ENCODE measurements at regions not wholly inside any gene's neighbourhood (a gene's known extent, or its start where the extent isn't known, plus 50 kb on each side); places are given as distances from the start of the nearest gene placed in this dataset.
A peak's percentile ranks its signal among the peaks of the same experiment; 100 is the strongest.

DNA sequence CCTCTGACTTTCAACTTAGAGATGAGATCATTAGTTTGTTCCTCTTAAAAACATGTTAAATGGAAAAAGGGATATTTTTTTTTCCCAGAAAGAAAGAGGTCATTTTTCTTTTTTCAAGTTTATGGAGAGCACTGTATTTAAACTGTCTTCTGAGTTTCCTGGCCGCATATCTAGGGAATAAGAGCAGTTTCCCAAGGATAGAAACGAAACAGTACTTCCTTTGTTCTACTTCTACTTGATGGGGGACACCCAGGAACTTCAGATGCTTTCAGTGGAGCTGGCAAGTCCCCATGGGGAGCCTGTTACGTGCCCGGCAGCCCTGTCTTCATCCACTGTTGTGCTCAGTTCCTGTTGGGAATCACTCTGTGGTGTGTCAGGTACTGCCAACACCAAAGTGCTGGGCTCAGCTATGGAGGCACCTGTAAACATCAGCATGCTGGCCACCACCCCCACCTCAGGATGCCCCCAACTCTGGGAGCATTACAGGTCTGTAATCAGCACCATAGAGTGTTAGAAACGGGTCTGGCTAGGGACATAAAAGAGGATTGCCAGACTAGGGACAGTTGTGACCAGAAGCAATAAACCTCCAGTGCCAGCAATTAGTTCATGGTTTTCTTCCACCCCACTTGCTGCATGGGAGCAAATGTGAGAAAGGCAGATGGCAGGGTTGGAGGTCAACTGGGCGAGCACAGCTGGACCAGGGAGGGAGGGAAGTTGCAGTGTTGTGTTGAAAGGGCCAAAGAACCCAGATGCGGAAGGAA lies 221.7 kb upstream of the ECI2 start:
- TF ChIP-seq TAF1 (IDR thresholded peaks at IDR 0.05; ENCODE audit: low read depth) (no peak), TEAD4 (IDR thresholded peaks at IDR 0.05) (no peak)

GRCh38 chr6:4355241-4355640 lies 219.9 kb upstream of the ECI2 start:
- TF ChIP-seq FOXM1 (IDR thresholded peaks at IDR 0.05; ENCODE audit: borderline replicate concordance, low read depth) = no peak
- TF ChIP-seq, protein P1, sequence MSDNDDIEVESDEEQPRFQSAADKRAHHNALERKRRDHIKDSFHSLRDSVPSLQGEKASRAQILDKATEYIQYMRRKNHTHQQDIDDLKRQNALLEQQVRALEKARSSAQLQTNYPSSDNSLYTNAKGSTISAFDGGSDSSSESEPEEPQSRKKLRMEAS (IDR thresholded peaks at IDR 0.05) = no peak
- no peak for TF ChIP-seq EGR1 (IDR thresholded peaks at IDR 0.05)
- no peak for TF ChIP-seq RAD21 (IDR thresholded peaks at IDR 0.05; ENCODE audit: low read depth)
- TF ChIP-seq USF1 (IDR thresholded peaks at IDR 0.05) = no peak
- no peak for TF ChIP-seq TCF12 (IDR thresholded peaks at IDR 0.05; ENCODE audit: low read depth)
- no peak for TF ChIP-seq EP300 (IDR thresholded peaks at IDR 0.05; ENCODE audit: borderline replicate concordance)
- TF ChIP-seq, protein P2, sequence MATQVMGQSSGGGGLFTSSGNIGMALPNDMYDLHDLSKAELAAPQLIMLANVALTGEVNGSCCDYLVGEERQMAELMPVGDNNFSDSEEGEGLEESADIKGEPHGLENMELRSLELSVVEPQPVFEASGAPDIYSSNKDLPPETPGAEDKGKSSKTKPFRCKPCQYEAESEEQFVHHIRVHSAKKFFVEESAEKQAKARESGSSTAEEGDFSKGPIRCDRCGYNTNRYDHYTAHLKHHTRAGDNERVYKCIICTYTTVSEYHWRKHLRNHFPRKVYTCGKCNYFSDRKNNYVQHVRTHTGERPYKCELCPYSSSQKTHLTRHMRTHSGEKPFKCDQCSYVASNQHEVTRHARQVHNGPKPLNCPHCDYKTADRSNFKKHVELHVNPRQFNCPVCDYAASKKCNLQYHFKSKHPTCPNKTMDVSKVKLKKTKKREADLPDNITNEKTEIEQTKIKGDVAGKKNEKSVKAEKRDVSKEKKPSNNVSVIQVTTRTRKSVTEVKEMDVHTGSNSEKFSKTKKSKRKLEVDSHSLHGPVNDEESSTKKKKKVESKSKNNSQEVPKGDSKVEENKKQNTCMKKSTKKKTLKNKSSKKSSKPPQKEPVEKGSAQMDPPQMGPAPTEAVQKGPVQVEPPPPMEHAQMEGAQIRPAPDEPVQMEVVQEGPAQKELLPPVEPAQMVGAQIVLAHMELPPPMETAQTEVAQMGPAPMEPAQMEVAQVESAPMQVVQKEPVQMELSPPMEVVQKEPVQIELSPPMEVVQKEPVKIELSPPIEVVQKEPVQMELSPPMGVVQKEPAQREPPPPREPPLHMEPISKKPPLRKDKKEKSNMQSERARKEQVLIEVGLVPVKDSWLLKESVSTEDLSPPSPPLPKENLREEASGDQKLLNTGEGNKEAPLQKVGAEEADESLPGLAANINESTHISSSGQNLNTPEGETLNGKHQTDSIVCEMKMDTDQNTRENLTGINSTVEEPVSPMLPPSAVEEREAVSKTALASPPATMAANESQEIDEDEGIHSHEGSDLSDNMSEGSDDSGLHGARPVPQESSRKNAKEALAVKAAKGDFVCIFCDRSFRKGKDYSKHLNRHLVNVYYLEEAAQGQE (IDR thresholded peaks at IDR 0.05; ENCODE audit: low read depth) = no peak
- TF ChIP-seq CEBPB (IDR thresholded peaks at IDR 0.05) = no peak
- no peak for TF ChIP-seq CREB1 (IDR thresholded peaks at IDR 0.05; ENCODE audit: low read depth)
- TF ChIP-seq TEAD4 (IDR thresholded peaks at IDR 0.05) = no peak
- no peak for TF ChIP-seq ZBTB7A (IDR thresholded peaks at IDR 0.05; ENCODE audit: low read depth)
- TF ChIP-seq NFIC (IDR thresholded peaks at IDR 0.05) = no peak
- TF ChIP-seq YY1 (IDR thresholded peaks at IDR 0.05; ENCODE audit: low read depth) = no peak
- no peak for TF ChIP-seq TAF1 (IDR thresholded peaks at IDR 0.05; ENCODE audit: low read depth)

DNA sequence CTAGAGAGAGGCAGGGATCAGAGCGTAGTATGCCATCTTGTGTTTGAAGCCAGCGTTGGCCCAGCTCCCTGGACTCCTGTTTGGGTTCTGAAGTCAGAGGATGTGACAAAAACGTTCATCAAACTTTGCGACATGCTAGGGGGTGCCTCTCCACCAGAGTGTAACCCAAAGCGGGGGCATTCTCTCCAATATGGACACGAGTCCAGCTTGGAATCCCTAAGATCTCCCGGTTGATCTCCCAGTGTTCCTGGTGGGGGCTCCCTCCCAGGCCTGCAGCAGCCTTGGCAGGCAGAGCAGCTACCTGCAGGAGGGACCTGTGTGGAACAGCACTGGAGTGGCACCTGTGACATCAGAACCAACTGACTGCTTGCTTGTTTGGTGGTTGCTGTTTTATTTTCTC lies 218.8 kb upstream of the ECI2 start:
- TF ChIP-seq TAF1 (IDR thresholded peaks at IDR 0.05; ENCODE audit: low read depth) (no peak), USF1 (IDR thresholded peaks at IDR 0.05) (no peak), FOXM1 (IDR thresholded peaks at IDR 0.05; ENCODE audit: borderline replicate concordance, low read depth) (no peak), NFIC (IDR thresholded peaks at IDR 0.05) (no peak), CEBPB (IDR thresholded peaks at IDR 0.05) (no peak), TCF12 (IDR thresholded peaks at IDR 0.05; ENCODE audit: low read depth) (no peak), EP300 (IDR thresholded peaks at IDR 0.05; ENCODE audit: borderline replicate concordance) (no peak), TEAD4 (IDR thresholded peaks at IDR 0.05) (no peak), RAD21 (IDR thresholded peaks at IDR 0.05; ENCODE audit: low read depth) (no peak), ZBTB7A (IDR thresholded peaks at IDR 0.05; ENCODE audit: low read depth) (no peak), CREB1 (IDR thresholded peaks at IDR 0.05; ENCODE audit: low read depth) (no peak), YY1 (IDR thresholded peaks at IDR 0.05; ENCODE audit: low read depth) (no peak), EGR1 (IDR thresholded peaks at IDR 0.05) (no peak)
- TF ChIP-seq, protein P2 (IDR thresholded peaks at IDR 0.05; ENCODE audit: low read depth) = no peak
- TF ChIP-seq, protein P1 (IDR thresholded peaks at IDR 0.05) = no peak

- TF ChIP-seq TEAD4 (IDR thresholded peaks at IDR 0.05) = no peak
- TF ChIP-seq RAD21 (IDR thresholded peaks at IDR 0.05; ENCODE audit: low read depth) = no peak
- TF ChIP-seq, protein P2 (IDR thresholded peaks at IDR 0.05; ENCODE audit: low read depth) = no peak
- TF ChIP-seq, protein P1 (IDR thresholded peaks at IDR 0.05) = 0 out of 2 replicates have a peak, but pooled peaks have one; percentile 24
Observed at GRCh38 chr6:4352731-4353130, 217.4 kb upstream of the ECI2 start.
